ENCODE measurements at regions not wholly inside any gene's neighbourhood (a gene's known extent, or its start where the extent isn't known, plus 50 kb on each side); places are given as distances from the start of the nearest gene placed in this dataset.

DNA sequence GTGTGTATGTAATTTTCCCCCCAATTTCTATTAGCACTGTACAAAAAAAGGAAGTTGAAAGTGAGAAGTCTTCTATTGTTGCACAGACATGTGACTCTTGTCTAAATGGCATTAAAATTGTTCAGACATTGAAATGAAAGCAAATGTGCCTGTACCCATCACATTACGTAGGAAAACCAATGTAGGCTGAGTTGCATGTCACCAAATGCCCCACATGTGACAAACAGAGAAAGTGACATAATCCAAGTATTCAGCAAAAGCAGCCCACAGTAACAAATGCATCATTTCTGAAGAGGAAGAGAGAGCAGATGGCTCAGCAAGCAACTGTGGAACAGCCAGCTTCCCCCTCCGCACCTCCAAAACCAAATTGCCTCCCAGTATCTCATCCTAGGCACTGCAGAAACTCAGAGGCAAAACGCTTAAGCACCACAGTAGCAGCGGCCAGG is 161.5 kb upstream of the NR4A3 start:
- TF ChIP-seq, protein P1, sequence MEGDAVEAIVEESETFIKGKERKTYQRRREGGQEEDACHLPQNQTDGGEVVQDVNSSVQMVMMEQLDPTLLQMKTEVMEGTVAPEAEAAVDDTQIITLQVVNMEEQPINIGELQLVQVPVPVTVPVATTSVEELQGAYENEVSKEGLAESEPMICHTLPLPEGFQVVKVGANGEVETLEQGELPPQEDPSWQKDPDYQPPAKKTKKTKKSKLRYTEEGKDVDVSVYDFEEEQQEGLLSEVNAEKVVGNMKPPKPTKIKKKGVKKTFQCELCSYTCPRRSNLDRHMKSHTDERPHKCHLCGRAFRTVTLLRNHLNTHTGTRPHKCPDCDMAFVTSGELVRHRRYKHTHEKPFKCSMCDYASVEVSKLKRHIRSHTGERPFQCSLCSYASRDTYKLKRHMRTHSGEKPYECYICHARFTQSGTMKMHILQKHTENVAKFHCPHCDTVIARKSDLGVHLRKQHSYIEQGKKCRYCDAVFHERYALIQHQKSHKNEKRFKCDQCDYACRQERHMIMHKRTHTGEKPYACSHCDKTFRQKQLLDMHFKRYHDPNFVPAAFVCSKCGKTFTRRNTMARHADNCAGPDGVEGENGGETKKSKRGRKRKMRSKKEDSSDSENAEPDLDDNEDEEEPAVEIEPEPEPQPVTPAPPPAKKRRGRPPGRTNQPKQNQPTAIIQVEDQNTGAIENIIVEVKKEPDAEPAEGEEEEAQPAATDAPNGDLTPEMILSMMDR (IDR thresholded peaks at IDR 0.05) = no peak
- no peak for TF ChIP-seq POLR2A (IDR thresholded peaks at IDR 0.05)

Measured in uterus (tissue), 2 donors.